ENCODE measurements at regions not wholly inside any gene's neighbourhood (a gene's known extent, or its start where the extent isn't known, plus 50 kb on each side); places are given as distances from the start of the nearest gene placed in this dataset.

GRCh38 chr9:129334105-129334935 lies 156.3 kb upstream of the IER5L start (continued):
- TF ChIP-seq FOXJ3 (CRISPR knock-in tag; IDR thresholded peaks at IDR 0.05) (peak; percentile 77), GATA2 (CRISPR knock-in tag; IDR thresholded peaks at IDR 0.05) (0 out of 2 replicates have a peak, but pooled peaks have one; percentile 8), NFIC (IDR thresholded peaks at IDR 0.05; ENCODE audit: borderline replicate concordance) (peak; percentile 80), CHD2 (IDR thresholded peaks at IDR 0.05; ENCODE audit: low read length, partially characterized antibody) (peak; percentile 84), GABPA (IDR thresholded peaks at IDR 0.05; ENCODE audit: low read depth) (no peak), EZH2phosphoT487 (IDR thresholded peaks at IDR 0.05; ENCODE audit: borderline replicate concordance, low read depth) (no peak), TAF1 (IDR thresholded peaks at IDR 0.05; ENCODE audit: borderline replicate concordance, low read depth, low read length) (no peak), REST (IDR thresholded peaks at IDR 0.05; ENCODE audit: low read depth, low read length) (peak; percentile 57)

GRCh38 chr9:129333617-129334104 lies 155.6 kb upstream of the IER5L start:
- CTCF ChIA-PET = interaction anchor here (0.8 to 3.4 kb wide), 7 partner anchors 13 to 237 kb away, joined by 3 to 12 read pairs (median 3); no protein-coding TSS in a partner anchor

More at GRCh38 chr9:129333617-129334104, 155.6 kb upstream of the IER5L start:
- DNase-seq = no peak
- H3K27me3 ChIP-seq (ENCODE audit: insufficient read depth) = no peaks in the 10 kb centered on the region
- 0 out of 2 replicates have a peak, but pooled peaks have one; percentile 9 for TF ChIP-seq TAF1 (IDR thresholded peaks at IDR 0.05; ENCODE audit: borderline replicate concordance, low read depth, low read length)
- TF ChIP-seq ELF1 (IDR thresholded peaks at IDR 0.05) = no peak
- H3K4me2 ChIP-seq = peak overlapping the region; percentile 81
- H3K27ac ChIP-seq (ENCODE audit: low read depth in 2 of 2, low read length in 1 of 2) = peak overlapping the region; percentile 89 to 92
- H3K9ac ChIP-seq = peak overlapping the region; percentile 76
- POLR2A ChIA-PET = interaction anchor here (0.7 to 2.0 kb wide), 7 partner anchors 8 to 156 kb away, joined by 3 to 12 read pairs (median 4); partner anchors contain the start of gene IER5L
- WGBS (ENCODE audit: low lambda C conversion rate) = 50% methylated on average over 8 of the region's 10 CpGs
- no peak overlapping the region; a peak in 1 of 4 replicates for H3K4me3 ChIP-seq (ENCODE audit: low read depth in 2 of 2, low read length in 1 of 2)
- no peaks in the 10 kb centered on the region for H3K36me3 ChIP-seq (replicated peaks in 1 of 2; ENCODE audit: control insufficient read depth in 1 of 2, insufficient read depth in 2 of 2, low read length in 1 of 2)
- no peaks in the 10 kb centered on the region for H4K20me1 ChIP-seq (ENCODE audit: insufficient read depth)
- H3K4me1 ChIP-seq (ENCODE audit: control insufficient read depth in 1 of 2, insufficient read depth in 2 of 2, low read depth in 1 of 2, low read length in 1 of 2) = peaks cover 17 to 23% of the 10 kb centered on the region in 2 experiments; a peak in 3 of 4 replicates
- peak overlapping the region; percentile 82; the same call in 1 of the 2 replicates for H2AFZ ChIP-seq (ENCODE audit: low read depth)
- H3K79me2 ChIP-seq (ENCODE audit: insufficient read depth) = no peaks in the 10 kb centered on the region
- no peaks in the 10 kb centered on the region for H3K9me2 ChIP-seq
- peaks cover 35% of the 10 kb centered on the region for H3F3A ChIP-seq (replicated peaks; ENCODE audit: insufficient read depth)
- H3K9me3 ChIP-seq = no peaks in the 10 kb centered on the region
